H1 (cell line): ENCODE measurements at regions not wholly inside any gene's neighbourhood (a gene's known extent, or its start where the extent isn't known, plus 50 kb on each side); places are given as distances from the start of the nearest gene placed in this dataset.

Source experiments
- POLR2AphosphoS5 ChIP-seq: IDR thresholded peaks from 2 replicates; pipeline ENCODE4 v1.6.1; 2011; ENCODE audit warnings: low read depth, low read length
- SRF ChIP-seq: IDR thresholded peaks from 2 replicates; pipeline ENCODE4 v1.6.1; 2011; ENCODE audit warnings: mild to moderate bottlenecking, low read depth, low read length, moderate library complexity

GRCh38 chr7:21221130-21221529, 206.8 kb upstream of the SP4 start (continued):
- TF ChIP-seq SRF (no peak), POLR2AphosphoS5 (no peak)
